ENCODE measurements at regions not wholly inside any gene's neighbourhood (a gene's known extent, or its start where the extent isn't known, plus 50 kb on each side); places are given as distances from the start of the nearest gene placed in this dataset.

DNA sequence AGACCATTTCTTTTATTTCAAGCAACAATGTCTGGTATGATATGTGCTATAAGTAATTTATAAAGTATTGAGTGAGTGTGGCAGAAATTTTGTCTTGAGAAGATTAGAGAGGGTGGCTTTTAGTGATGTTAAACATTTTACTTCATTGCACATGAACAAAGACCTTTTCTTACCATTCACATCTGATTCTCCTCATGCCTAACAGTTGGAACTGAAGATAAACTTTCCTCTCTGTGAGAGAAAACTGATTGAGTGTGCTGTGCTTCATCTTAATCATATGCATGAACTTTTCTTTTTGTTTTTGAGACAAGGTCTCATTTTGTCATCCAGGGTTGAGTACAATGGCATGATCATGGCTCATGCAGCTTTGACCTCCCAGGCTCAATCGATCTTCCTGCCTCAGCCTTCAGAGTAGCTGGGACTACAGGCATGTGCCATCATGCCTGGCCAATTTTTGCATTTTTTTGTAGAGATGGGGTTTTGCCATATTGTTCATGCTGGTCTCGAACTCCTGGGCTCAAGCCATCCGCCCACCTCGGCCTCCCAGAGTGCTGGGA is 377.7 kb upstream of the GOLIM4 start:
- Histone ChIP-seq H3K36me3 (ENCODE audit: insufficient read depth, low read length) (no peaks in the 10 kb centered on the region), H3K4me2 (ENCODE audit: low read length) (no peak overlapping the region), H3K27me3 (ENCODE audit: insufficient read depth, low read length) (no peaks in the 10 kb centered on the region), H3K4me1 (ENCODE audit: insufficient read depth, low read length) (no peaks in the 10 kb centered on the region), H3K9me3 (ENCODE audit: insufficient read depth, low read depth, low read length) (no peaks in the 10 kb centered on the region), H3K79me2 (ENCODE audit: insufficient read depth, low read length) (no peaks in the 10 kb centered on the region), H4K20me1 (ENCODE audit: insufficient read depth, low read length) (no peaks in the 10 kb centered on the region), H3K9ac (ENCODE audit: low read length) (no peak overlapping the region), H2AFZ (ENCODE audit: low read depth, low read length) (no peak overlapping the region), H3K4me3 (ENCODE audit: insufficient read depth, low read depth, low read length) (no peak overlapping the region), H3K27ac (ENCODE audit: low read depth, low read length) (no peak overlapping the region)
- DNase-seq (ENCODE audit: low read depth) (no peak), FAIRE-seq (no peak)
- no peaks in the 10 kb centered on the region for H3K9me3 Mint-ChIP-seq (ENCODE audit: unreplicated experiment)
- H3K27me3 Mint-ChIP-seq (ENCODE audit: low read depth, unreplicated experiment): no peaks in the 10 kb centered on the region
- no peak overlapping the region for H3K27ac Mint-ChIP-seq (ENCODE audit: unreplicated experiment)
- TF ChIP-seq EZH2 (IDR thresholded peaks at IDR 0.05; ENCODE audit: insufficient read depth, low read length): no peak
- TF ChIP-seq CTCF (IDR thresholded peaks at IDR 0.05; ENCODE audit: insufficient read depth, low read depth, low read length): no peak
- H3K36me3 Mint-ChIP-seq (ENCODE audit: low read depth, unreplicated experiment): no peaks in the 10 kb centered on the region
- H3K4me3 Mint-ChIP-seq (ENCODE audit: unreplicated experiment): no peak overlapping the region
- H3K4me1 Mint-ChIP-seq (ENCODE audit: low read depth, unreplicated experiment): no peaks in the 10 kb centered on the region

DNA sequence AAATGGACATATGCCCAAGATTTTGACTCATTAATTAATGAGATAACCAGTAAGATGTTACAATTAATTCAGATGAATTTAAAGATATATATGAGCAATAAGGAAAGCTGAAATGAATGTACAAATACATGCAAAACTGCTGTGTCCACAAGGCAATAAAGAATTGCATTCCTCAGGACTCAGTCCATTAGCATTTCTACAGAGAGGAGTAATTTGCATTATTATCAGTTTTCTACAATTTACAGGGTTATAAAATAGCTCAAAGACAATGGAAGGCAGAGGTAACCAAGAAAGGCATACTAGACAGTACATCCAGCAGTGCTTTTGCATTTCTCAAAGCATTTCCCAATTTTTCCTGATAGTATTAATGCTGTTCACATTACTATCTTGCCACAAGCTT is 377.1 kb upstream of the GOLIM4 start:
- Mint-ChIP-seq H3K36me3 (ENCODE audit: low read depth, unreplicated experiment) (no peaks in the 10 kb centered on the region), H3K9me3 (ENCODE audit: unreplicated experiment) (no peaks in the 10 kb centered on the region), H3K4me1 (ENCODE audit: low read depth, unreplicated experiment) (no peaks in the 10 kb centered on the region), H3K4me3 (ENCODE audit: unreplicated experiment) (no peak overlapping the region), H3K27ac (ENCODE audit: unreplicated experiment) (no peak overlapping the region), H3K27me3 (ENCODE audit: low read depth, unreplicated experiment) (no peaks in the 10 kb centered on the region)
- H3K4me1 ChIP-seq (ENCODE audit: insufficient read depth, low read length): no peaks in the 10 kb centered on the region
- H3K9ac ChIP-seq (ENCODE audit: low read length): no peak overlapping the region
- no peaks in the 10 kb centered on the region for H3K36me3 ChIP-seq (ENCODE audit: insufficient read depth, low read length)
- no peak overlapping the region for H3K27ac ChIP-seq (ENCODE audit: low read depth, low read length)
- no peak for DNase-seq (ENCODE audit: low read depth)
- TF ChIP-seq EZH2 (IDR thresholded peaks at IDR 0.05; ENCODE audit: insufficient read depth, low read length): no peak
- no peak for TF ChIP-seq CTCF (IDR thresholded peaks at IDR 0.05; ENCODE audit: insufficient read depth, low read depth, low read length)
- H3K9me3 ChIP-seq (ENCODE audit: insufficient read depth, low read depth, low read length): no peaks in the 10 kb centered on the region
- no peaks in the 10 kb centered on the region for H3K27me3 ChIP-seq (ENCODE audit: insufficient read depth, low read length)
- H3K4me2 ChIP-seq (ENCODE audit: low read length): no peak overlapping the region
- no peaks in the 10 kb centered on the region for H3K79me2 ChIP-seq (ENCODE audit: insufficient read depth, low read length)
- H2AFZ ChIP-seq (ENCODE audit: low read depth, low read length): no peak overlapping the region
- H4K20me1 ChIP-seq (ENCODE audit: insufficient read depth, low read length): no peaks in the 10 kb centered on the region
- FAIRE-seq: no peak
- no peak overlapping the region for H3K4me3 ChIP-seq (ENCODE audit: insufficient read depth, low read depth, low read length)

- H3K36me3 Mint-ChIP-seq (ENCODE audit: low read depth, unreplicated experiment): no peaks in the 10 kb centered on the region
- Histone ChIP-seq H3K27me3 (ENCODE audit: insufficient read depth, low read length) (no peaks in the 10 kb centered on the region), H3K9me3 (ENCODE audit: insufficient read depth, low read depth, low read length) (no peaks in the 10 kb centered on the region), H3K79me2 (ENCODE audit: insufficient read depth, low read length) (no peaks in the 10 kb centered on the region), H3K4me2 (ENCODE audit: low read length) (no peak overlapping the region), H2AFZ (ENCODE audit: low read depth, low read length) (no peak overlapping the region), H3K4me1 (ENCODE audit: insufficient read depth, low read length) (no peaks in the 10 kb centered on the region), H3K9ac (ENCODE audit: low read length) (no peak overlapping the region), H3K4me3 (ENCODE audit: insufficient read depth, low read depth, low read length) (no peak overlapping the region), H3K27ac (ENCODE audit: low read depth, low read length) (no peak overlapping the region), H3K36me3 (ENCODE audit: insufficient read depth, low read length) (no peaks in the 10 kb centered on the region), H4K20me1 (ENCODE audit: insufficient read depth, low read length) (no peaks in the 10 kb centered on the region)
- FAIRE-seq (no peak), DNase-seq (ENCODE audit: low read depth) (no peak)
- no peak overlapping the region for H3K27ac Mint-ChIP-seq (ENCODE audit: unreplicated experiment)
- H3K4me1 Mint-ChIP-seq (ENCODE audit: low read depth, unreplicated experiment): no peaks in the 10 kb centered on the region
- no peaks in the 10 kb centered on the region for H3K27me3 Mint-ChIP-seq (ENCODE audit: low read depth, unreplicated experiment)
- TF ChIP-seq CTCF (IDR thresholded peaks at IDR 0.05; ENCODE audit: insufficient read depth, low read depth, low read length) (no peak), EZH2 (IDR thresholded peaks at IDR 0.05; ENCODE audit: insufficient read depth, low read length) (no peak)
- H3K4me3 Mint-ChIP-seq (ENCODE audit: unreplicated experiment): no peak overlapping the region
- H3K9me3 Mint-ChIP-seq (ENCODE audit: unreplicated experiment): no peaks in the 10 kb centered on the region
Measured at GRCh38 chr3:168470380-168470779, 374.7 kb upstream of the GOLIM4 start.
